AG09309 (cell line): ENCODE measurements at regions not wholly inside any gene's neighbourhood (a gene's known extent, or its start where the extent isn't known, plus 50 kb on each side); places are given as distances from the start of the nearest gene placed in this dataset.
"Not testable (repeated sequence)": the region's sequence is repeated elsewhere in the genome, so short reads cannot be mapped to it uniquely, and the experiment has no call there.

ENCODE experiments used
- DNase-seq: peaks from one replicate; pipeline ENCODE4 v3.0.0-alpha.2; 2010; ENCODE audit warnings: low read depth
- H3K4me3 ChIP-seq: 2 replicates; pipeline ENCODE4 v1.5.1; 2011; ENCODE audit warnings: mild to moderate bottlenecking, low read depth, low read length, moderate library complexity; ENCODE audit not compliant: control insufficient read depth
- CTCF ChIP-seq: IDR thresholded peaks from 2 replicates; pipeline ENCODE4 v1.5.1; 2011; ENCODE audit warnings: mild to moderate bottlenecking, low read depth, low read length, inconsistent platforms; ENCODE audit not compliant: insufficient read depth, control insufficient read depth; ENCODE audit errors: missing control alignments

- no peak for DNase-seq
- H3K4me3 ChIP-seq, result no peak overlapping the region
- TF ChIP-seq CTCF, result no peak
Observed at GRCh38 chrX:74009041-74009440, 156.5 kb upstream of the XIST start.

GRCh38 chrX:73992019-73992418, 139.5 kb upstream of the XIST start:
- TF ChIP-seq CTCF, result no peak
- no peak overlapping the region for H3K4me3 ChIP-seq
- DNase-seq, result no peak

GRCh38 chrX:73987166-73987565, 134.7 kb upstream of the XIST start:
- no peak for TF ChIP-seq CTCF
- no peak for DNase-seq
- H3K4me3 ChIP-seq, result no peak overlapping the region

GRCh38 chrX:73979551-73980131, 127.1 kb upstream of the XIST start:
- no peak for TF ChIP-seq CTCF
- DNase-seq, result no peak
- H3K4me3 ChIP-seq, result no peak overlapping the region

- no peak overlapping the region for H3K4me3 ChIP-seq
- no peak for DNase-seq
- no peak for TF ChIP-seq CTCF
Observed at GRCh38 chrX:73977542-73978169, 125.1 kb upstream of the XIST start.

- H3K4me3 ChIP-seq, DNase-seq: not testable (repeated sequence)
Observed at GRCh38 chrX:73967461-73967860, 114.9 kb upstream of the XIST start.

GRCh38 chrX:73965833-73966232, 113.3 kb upstream of the XIST start:
- no peak overlapping the region for H3K4me3 ChIP-seq
- TF ChIP-seq CTCF, result no peak
- no peak for DNase-seq
